H9 (cell line): ENCODE measurements at regions not wholly inside any gene's neighbourhood (a gene's known extent, or its start where the extent isn't known, plus 50 kb on each side); places are given as distances from the start of the nearest gene placed in this dataset.

Experiments
- DNase-seq: peaks from one replicate; pipeline ENCODE4 v3.0.0-alpha.2; 2017
- H2AFZ ChIP-seq: one replicate; pipeline ENCODE4 v1.6.1; 2013; ENCODE audit warnings: mild to moderate bottlenecking, low read length, control low read depth, moderate library complexity
- H2AK5ac ChIP-seq: 2 replicates; pipeline ENCODE4 v1.6.1; 2013; ENCODE audit warnings: low read length, control low read depth, mixed read lengths; ENCODE audit not compliant: insufficient read length
- H2BK120ac ChIP-seq: one replicate; pipeline ENCODE4 v1.6.1; 2013; ENCODE audit warnings: low read depth, mild to moderate bottlenecking, low read length, control low read depth, inconsistent platforms; ENCODE audit not compliant: poor library complexity, severe bottlenecking
- H2BK12ac ChIP-seq: 2 replicates; pipeline ENCODE4 v1.6.1; 2013; ENCODE audit warnings: low read length, control low read depth, mixed read lengths, low read depth; ENCODE audit not compliant: insufficient read length
- H2BK15ac ChIP-seq: 2 replicates; pipeline ENCODE4 v1.6.1; 2013; ENCODE audit warnings: low read depth, low read length, control low read depth
- H2BK20ac ChIP-seq: one replicate; pipeline ENCODE4 v1.6.1; 2013; ENCODE audit warnings: low read depth, mild to moderate bottlenecking, low read length, control low read depth, inconsistent platforms; ENCODE audit not compliant: poor library complexity, severe bottlenecking
- H2BK5ac ChIP-seq: 2 replicates; pipeline ENCODE4 v1.6.1; 2013; ENCODE audit warnings: low read length, control low read depth, mixed read lengths; ENCODE audit not compliant: insufficient read length
- H3K14ac ChIP-seq: 2 replicates; pipeline ENCODE4 v1.6.1; 2013; ENCODE audit warnings: low read length, control low read depth; ENCODE audit not compliant: insufficient read depth
- H3K18ac ChIP-seq: 2 replicates; pipeline ENCODE4 v1.6.1; 2013; ENCODE audit warnings: low read depth, mild to moderate bottlenecking, mixed read lengths, low read length, control low read depth; ENCODE audit not compliant: insufficient read length
- H3K23ac ChIP-seq: 2 replicates; pipeline ENCODE4 v1.6.1; 2013; ENCODE audit warnings: low read length, control low read depth, mixed read lengths, low read depth; ENCODE audit not compliant: insufficient read length
- H3K23me2 ChIP-seq: 2 replicates; pipeline ENCODE4 v1.6.1; 2013; ENCODE audit warnings: low read depth, mild to moderate bottlenecking, mixed read lengths, low read length, control low read depth; ENCODE audit not compliant: insufficient read length, poor library complexity, severe bottlenecking
- H3K27ac ChIP-seq: 2 replicates; pipeline ENCODE4 v1.5.1; 2013; ENCODE audit warnings: low read length, control low read depth, mixed read lengths, low read depth; ENCODE audit not compliant: insufficient read length
- H3K27me3 ChIP-seq: 2 replicates; pipeline ENCODE4 v1.6.1; 2013; ENCODE audit warnings: low read length, control low read depth, inconsistent platforms; ENCODE audit not compliant: insufficient read depth
- H3K4ac ChIP-seq: 2 replicates; pipeline ENCODE4 v1.6.1; 2013; ENCODE audit warnings: low read depth, mild to moderate bottlenecking, control low read depth, inconsistent platforms, low read length, moderate library complexity
- H3K4me1 ChIP-seq: 2 replicates; pipeline ENCODE4 v1.6.1; 2013; ENCODE audit warnings: low read length, control low read depth, inconsistent platforms; ENCODE audit not compliant: insufficient read depth
- H3K4me2 ChIP-seq: 2 replicates; pipeline ENCODE4 v1.6.1; 2013; ENCODE audit warnings: low read length, control low read depth, mixed read lengths; ENCODE audit not compliant: insufficient read length, insufficient read depth
- H3K56ac ChIP-seq: 2 replicates; pipeline ENCODE4 v1.6.1; 2013; ENCODE audit warnings: low read depth, mild to moderate bottlenecking, mixed read lengths, low read length, control low read depth; ENCODE audit not compliant: insufficient read length
- H3K79me1 ChIP-seq: 2 replicates; pipeline ENCODE4 v1.6.1; 2013; ENCODE audit warnings: low read depth, mild to moderate bottlenecking, moderate library complexity, low read length, control low read depth, inconsistent platforms; ENCODE audit not compliant: insufficient read depth, poor library complexity, severe bottlenecking
- H3K79me2 ChIP-seq: 2 replicates; pipeline ENCODE4 v1.6.1; 2013; ENCODE audit warnings: low read length, control low read depth, inconsistent platforms; ENCODE audit not compliant: insufficient read depth
- H3K9ac ChIP-seq: 2 replicates; pipeline ENCODE4 v1.6.1; 2013; ENCODE audit warnings: low read length, control low read depth, mixed read lengths; ENCODE audit not compliant: insufficient read length; ENCODE audit errors: extremely low read depth
- H3K9me3 ChIP-seq: one replicate; pipeline ENCODE4 v1.6.1; 2013; ENCODE audit warnings: low read depth, low read length, inconsistent platforms; ENCODE audit not compliant: control insufficient read depth
- H3T11ph ChIP-seq: one replicate; pipeline ENCODE4 v1.6.1; 2013; ENCODE audit warnings: mild to moderate bottlenecking, low read length, control low read depth, inconsistent platforms
- H4K20me1 ChIP-seq: one replicate; pipeline ENCODE4 v1.6.1; 2013; ENCODE audit not compliant: control insufficient read depth, insufficient read length, insufficient read depth
- H4K5ac ChIP-seq: 2 replicates; pipeline ENCODE4 v1.6.1; 2013; ENCODE audit warnings: low read depth, mild to moderate bottlenecking, mixed read lengths, low read length, control low read depth; ENCODE audit not compliant: insufficient read length
- H4K8ac ChIP-seq: replicated peaks from 2 replicates; pipeline ENCODE4 v1.6.1; 2013; ENCODE audit warnings: low read length, control low read depth, mixed read lengths, low read depth; ENCODE audit not compliant: insufficient read length
- H4K91ac ChIP-seq: 2 replicates; pipeline ENCODE4 v1.6.1; 2013; ENCODE audit warnings: low read depth, mild to moderate bottlenecking, moderate library complexity, mixed read lengths, low read length, control low read depth; ENCODE audit not compliant: insufficient read length
- H3K27ac Mint-ChIP-seq, 3 experiments: 2 replicates in 2 of 3; 3 replicates in 1 of 3; pipeline ENCODE4 v1.8.0; 2020 to 2021; ENCODE audit warnings: mixed read lengths in 3 of 3, mild to moderate bottlenecking in 1 of 3, moderate library complexity in 1 of 3
- H3K27me3 Mint-ChIP-seq: 2 replicates; pipeline ENCODE4 v1.8.0; 2021; ENCODE audit warnings: low read depth, mild to moderate bottlenecking, moderate library complexity, mixed read lengths
- H3K36me3 Mint-ChIP-seq, 3 experiments: 2 replicates in 2 of 3; 3 replicates in 1 of 3; pipeline ENCODE4 v1.8.0; 2020 to 2021; ENCODE audit warnings: low read depth in 3 of 3, mixed read lengths in 3 of 3; ENCODE audit not compliant: insufficient read depth in 1 of 3
- H3K4me1 Mint-ChIP-seq, 2 experiments: 2 replicates each; pipeline ENCODE4 v1.8.0; 2020; ENCODE audit warnings: mixed read lengths in 2 of 2
- H3K4me3 Mint-ChIP-seq, 2 experiments: 2 replicates in 1 of 2; 3 replicates in 1 of 2; pipeline ENCODE4 v1.8.0; 2020 to 2021; ENCODE audit warnings: mild to moderate bottlenecking in 2 of 2, mixed read lengths in 2 of 2, moderate library complexity in 1 of 2
- H3K9me3 Mint-ChIP-seq, 2 experiments: 2 replicates in 1 of 2; 3 replicates in 1 of 2; pipeline ENCODE4 v1.8.0; 2020; ENCODE audit warnings: mild to moderate bottlenecking in 2 of 2, mixed read lengths in 2 of 2, moderate library complexity in 1 of 2
- WGBS: extraction: QIAGEN DNeasy Blood & Tissue Kit; methylation state at CpG from one replicate; pipeline ENCODE4 v1.1.7; 2013; ENCODE audit warnings: missing lambda C conversion rate, low lambda C conversion rate, mixed read lengths; ENCODE audit not compliant: insufficient read length; ENCODE audit errors: extremely low coverage; 5-methylcytosine and 5-hydroxymethylcytosine counted together
- TF ChIP-seq, protein P1 (sequence below): fragments of 200-600 bp; sonication (generic); conservative IDR thresholded peaks from 3 replicates; pipeline ENCODE4 v1.8.0; 2021; ENCODE audit warnings: antibody characterized with exemption, mild to moderate bottlenecking

DNA sequence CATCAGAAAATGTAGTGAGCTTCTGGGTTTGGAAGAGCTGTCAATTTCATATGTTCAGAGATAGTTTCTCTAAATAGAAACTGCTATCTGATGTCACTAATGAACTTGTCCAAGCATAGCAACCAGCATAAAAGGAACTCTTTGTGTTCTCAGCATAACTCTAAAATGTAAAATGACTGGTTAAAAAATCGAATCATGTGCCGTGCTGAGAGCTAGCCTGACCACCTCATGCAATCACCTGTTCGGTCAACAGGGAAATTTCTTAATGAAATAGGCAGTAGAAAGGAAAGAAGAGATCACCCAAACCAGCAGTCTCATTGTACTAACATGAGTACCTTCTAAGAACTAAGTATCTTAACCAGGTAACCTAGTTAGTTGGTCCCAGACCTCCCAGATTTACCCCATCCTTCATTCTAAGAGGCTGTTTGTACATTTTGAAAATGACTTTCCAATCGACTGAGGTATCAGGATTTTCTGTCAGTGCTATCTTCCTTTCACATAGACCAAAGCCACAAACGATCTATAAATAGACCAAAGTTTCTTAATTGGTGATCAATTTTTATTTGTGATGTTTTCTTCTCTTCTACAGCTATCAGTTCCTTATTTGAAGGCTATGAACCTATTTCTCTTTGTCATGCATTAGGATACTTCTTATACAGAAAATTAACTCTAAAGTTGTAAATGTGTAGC lies 147.3 kb downstream of the TLR5 start:
- Mint-ChIP-seq H3K4me3 (no peak overlapping the region), H3K36me3 (peaks cover 0 to 5% (median 0%) of the 10 kb centered on the region in 3 experiments; a peak in 2 of 7 replicates), H3K27me3 (peaks cover 6% of the 10 kb centered on the region), H3K9me3 (no peaks in the 10 kb centered on the region), H3K4me1 (peaks cover 30 to 33% of the 10 kb centered on the region in 2 experiments), H3K27ac (no peak overlapping the region)
- TF ChIP-seq, protein P1, sequence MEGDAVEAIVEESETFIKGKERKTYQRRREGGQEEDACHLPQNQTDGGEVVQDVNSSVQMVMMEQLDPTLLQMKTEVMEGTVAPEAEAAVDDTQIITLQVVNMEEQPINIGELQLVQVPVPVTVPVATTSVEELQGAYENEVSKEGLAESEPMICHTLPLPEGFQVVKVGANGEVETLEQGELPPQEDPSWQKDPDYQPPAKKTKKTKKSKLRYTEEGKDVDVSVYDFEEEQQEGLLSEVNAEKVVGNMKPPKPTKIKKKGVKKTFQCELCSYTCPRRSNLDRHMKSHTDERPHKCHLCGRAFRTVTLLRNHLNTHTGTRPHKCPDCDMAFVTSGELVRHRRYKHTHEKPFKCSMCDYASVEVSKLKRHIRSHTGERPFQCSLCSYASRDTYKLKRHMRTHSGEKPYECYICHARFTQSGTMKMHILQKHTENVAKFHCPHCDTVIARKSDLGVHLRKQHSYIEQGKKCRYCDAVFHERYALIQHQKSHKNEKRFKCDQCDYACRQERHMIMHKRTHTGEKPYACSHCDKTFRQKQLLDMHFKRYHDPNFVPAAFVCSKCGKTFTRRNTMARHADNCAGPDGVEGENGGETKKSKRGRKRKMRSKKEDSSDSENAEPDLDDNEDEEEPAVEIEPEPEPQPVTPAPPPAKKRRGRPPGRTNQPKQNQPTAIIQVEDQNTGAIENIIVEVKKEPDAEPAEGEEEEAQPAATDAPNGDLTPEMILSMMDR, result no peak
- Histone ChIP-seq H3K18ac (no peak overlapping the region), H3K9ac (no peak overlapping the region), H2BK12ac (no peak overlapping the region), H3K14ac (no peak overlapping the region), H4K8ac (no peak overlapping the region), H3K79me2 (no peaks in the 10 kb centered on the region), H3K27ac (no peak overlapping the region), H2AFZ (no peak overlapping the region), H2BK15ac (no peak overlapping the region), H3K4me1 (no peaks in the 10 kb centered on the region; the same call in 1 of the 2 replicates), H2BK5ac (no peak overlapping the region), H3K79me1 (no peaks in the 10 kb centered on the region), H3T11ph (no peak overlapping the region), H3K4ac (no peak overlapping the region), H4K20me1 (no peaks in the 10 kb centered on the region), H3K4me2 (no peak overlapping the region), H2BK20ac (no peak overlapping the region), H3K23me2 (no peaks in the 10 kb centered on the region), H4K91ac (no peak overlapping the region), H3K27me3 (no peaks in the 10 kb centered on the region), H2BK120ac (no peak overlapping the region), H3K56ac (no peak overlapping the region), H3K23ac (no peak overlapping the region), H2AK5ac (no peak overlapping the region), H4K5ac (no peak overlapping the region), H3K9me3 (no peaks in the 10 kb centered on the region)
- no CpG with 5 or more reads among the region's 5 CpGs for WGBS
- no peak for DNase-seq
